PC-3 (cell line): ENCODE measurements at regions not wholly inside any gene's neighbourhood (a gene's known extent, or its start where the extent isn't known, plus 50 kb on each side); places are given as distances from the start of the nearest gene placed in this dataset.

ENCODE experiments used
- ATAC-seq: fragments of 200-7000 bp; cut with Tn5 transposase; 2 replicates; pipeline ENCODE4 v1.9.1; 2020; ENCODE audit warnings: mild to moderate bottlenecking, moderate library complexity
- BruUV-seq: library from RNA; stranded (reverse); fragments of 400-500 nt; replicated peaks from 2 replicates; lab custom pipeline; 2021; lab: Mats Ljungman, UMichigan
- CTCF ChIA-PET: fragments of 300-600 bp; sonication (Branson Sonifier 250); formaldehyde crosslinking; loops from one replicate; lab custom pipeline; 2022; ENCODE audit warnings: antibody characterized with exemption; lab: Charles Lee
- POLR2A ChIA-PET: fragments of 300-600 bp; sonication (Branson Sonifier 250); formaldehyde crosslinking; loops from one replicate; lab custom pipeline; 2022; ENCODE audit warnings: antibody characterized with exemption; ENCODE audit not compliant: unreplicated experiment; lab: Charles Lee
- DNase-seq: peaks from one replicate; pipeline ENCODE4 v3.0.0-alpha.2; 2015
- H2AFZ ChIP-seq: fragments of 300-600 bp; sonication (generic); 2 replicates; pipeline ENCODE4 v1.6.0; 2016; ENCODE audit warnings: antibody characterized with exemption, low read length
- H3F3A ChIP-seq: fragments of 300-600 bp; sonication (generic); one replicate; pipeline ENCODE4 v1.6.0; 2017; ENCODE audit warnings: antibody characterized with exemption, low read length, control low read depth, mild to moderate bottlenecking; ENCODE audit not compliant: unreplicated experiment
- H3K27ac ChIP-seq: fragments of 300-600 bp; sonication (generic); 2 replicates; pipeline ENCODE4 v1.5.1; 2016; ENCODE audit warnings: mild to moderate bottlenecking, low read length
- H3K27me3 ChIP-seq: fragments of 300-600 bp; sonication (generic); 2 replicates; pipeline ENCODE4 v1.6.1; 2016; ENCODE audit warnings: low read length, mixed read lengths
- H3K36me3 ChIP-seq: fragments of 300-600 bp; sonication (generic); 2 replicates; pipeline ENCODE4 v1.6.1; 2016; ENCODE audit warnings: low read depth, mixed run types, low read length, mixed read lengths
- H3K4me1 ChIP-seq: fragments of 300-600 bp; sonication (generic); 2 replicates; pipeline ENCODE4 v1.5.1; 2016; ENCODE audit warnings: low read length; ENCODE audit not compliant: insufficient read depth
- H3K4me2 ChIP-seq: fragments of 300-600 bp; sonication (generic); 2 replicates; pipeline ENCODE4 v1.6.0; 2016; ENCODE audit warnings: low read length
- H3K4me3 ChIP-seq: fragments of 300-600 bp; sonication (generic); 2 replicates; pipeline ENCODE4 v1.5.1; 2016; ENCODE audit warnings: mild to moderate bottlenecking, low read length, mixed read lengths
- H3K79me2 ChIP-seq: fragments of 300-600 bp; sonication (generic); 2 replicates; pipeline ENCODE4 v1.6.1; 2017; ENCODE audit warnings: low read length, mixed read lengths
- H3K9ac ChIP-seq: fragments of 300-600 bp; sonication (generic); 2 replicates; pipeline ENCODE4 v1.6.0; 2016; ENCODE audit warnings: mild to moderate bottlenecking, low read length
- H3K9me2 ChIP-seq: fragments of 300-600 bp; sonication (generic); replicated peaks from 2 replicates; pipeline ENCODE4 v1.6.1; 2016; ENCODE audit warnings: mixed run types, low read length, mixed read lengths
- H3K9me3 ChIP-seq: fragments of 300-600 bp; sonication (generic); 2 replicates; pipeline ENCODE4 v1.6.1; 2016; ENCODE audit warnings: low read length, mixed read lengths
- H4K20me1 ChIP-seq: fragments of 300-600 bp; sonication (generic); 2 replicates; pipeline ENCODE4 v1.6.1; 2016; ENCODE audit warnings: low read length, mixed read lengths
- EZH2 ChIP-seq: fragments of 300-600 bp; sonication (generic); IDR thresholded peaks from one replicate; pipeline ENCODE4 v1.6.1; 2017; ENCODE audit warnings: antibody characterized with exemption, mild to moderate bottlenecking, low read length; ENCODE audit not compliant: unreplicated experiment
- EZH2phosphoT487 ChIP-seq: fragments of 300-600 bp; sonication (generic); IDR thresholded peaks from 2 replicates; pipeline ENCODE4 v1.6.1; 2018; ENCODE audit warnings: mild to moderate bottlenecking, antibody characterized with exemption, low read length, borderline replicate concordance
- intact Hi-C: fragments of 100-400 bp; cut with micrococcal nuclease; formaldehyde crosslinking; loops from 2 replicates; pipeline ENCODE4 v1.9.0; 2023
- TF ChIP-seq, protein P1 (sequence below): fragments of 300-600 bp; sonication (generic); conservative IDR thresholded peaks from 2 replicates; pipeline ENCODE4 v1.5.1; 2017; ENCODE audit warnings: antibody characterized with exemption, low read depth, mild to moderate bottlenecking, low read length

- Histone ChIP-seq H4K20me1 (no peaks in the 10 kb centered on the region), H3K9me2 (no peaks in the 10 kb centered on the region), H3K27ac (no peak overlapping the region), H3K27me3 (no peaks in the 10 kb centered on the region), H3K36me3 (no peaks in the 10 kb centered on the region), H3F3A (no peaks in the 10 kb centered on the region), H3K4me1 (no peaks in the 10 kb centered on the region), H3K79me2 (no peaks in the 10 kb centered on the region), H3K4me2 (no peak overlapping the region), H3K9me3 (no peaks in the 10 kb centered on the region), H3K4me3 (no peak overlapping the region), H3K9ac (no peak overlapping the region), H2AFZ (no peak overlapping the region)
- POLR2A ChIA-PET = no interaction called here
- intact Hi-C loops = no loop called here
- CTCF ChIA-PET = no interaction called here
- no TSS peak for BruUV-seq
- TF ChIP-seq EZH2phosphoT487 = no peak
- TF ChIP-seq, protein P1, sequence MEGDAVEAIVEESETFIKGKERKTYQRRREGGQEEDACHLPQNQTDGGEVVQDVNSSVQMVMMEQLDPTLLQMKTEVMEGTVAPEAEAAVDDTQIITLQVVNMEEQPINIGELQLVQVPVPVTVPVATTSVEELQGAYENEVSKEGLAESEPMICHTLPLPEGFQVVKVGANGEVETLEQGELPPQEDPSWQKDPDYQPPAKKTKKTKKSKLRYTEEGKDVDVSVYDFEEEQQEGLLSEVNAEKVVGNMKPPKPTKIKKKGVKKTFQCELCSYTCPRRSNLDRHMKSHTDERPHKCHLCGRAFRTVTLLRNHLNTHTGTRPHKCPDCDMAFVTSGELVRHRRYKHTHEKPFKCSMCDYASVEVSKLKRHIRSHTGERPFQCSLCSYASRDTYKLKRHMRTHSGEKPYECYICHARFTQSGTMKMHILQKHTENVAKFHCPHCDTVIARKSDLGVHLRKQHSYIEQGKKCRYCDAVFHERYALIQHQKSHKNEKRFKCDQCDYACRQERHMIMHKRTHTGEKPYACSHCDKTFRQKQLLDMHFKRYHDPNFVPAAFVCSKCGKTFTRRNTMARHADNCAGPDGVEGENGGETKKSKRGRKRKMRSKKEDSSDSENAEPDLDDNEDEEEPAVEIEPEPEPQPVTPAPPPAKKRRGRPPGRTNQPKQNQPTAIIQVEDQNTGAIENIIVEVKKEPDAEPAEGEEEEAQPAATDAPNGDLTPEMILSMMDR = no peak
- no peak for TF ChIP-seq EZH2
- DNase-seq (no peak), ATAC-seq (no peak)
Measured at GRCh38 chr5:63837437-63837836, 124.8 kb downstream of the HTR1A start.

DNA sequence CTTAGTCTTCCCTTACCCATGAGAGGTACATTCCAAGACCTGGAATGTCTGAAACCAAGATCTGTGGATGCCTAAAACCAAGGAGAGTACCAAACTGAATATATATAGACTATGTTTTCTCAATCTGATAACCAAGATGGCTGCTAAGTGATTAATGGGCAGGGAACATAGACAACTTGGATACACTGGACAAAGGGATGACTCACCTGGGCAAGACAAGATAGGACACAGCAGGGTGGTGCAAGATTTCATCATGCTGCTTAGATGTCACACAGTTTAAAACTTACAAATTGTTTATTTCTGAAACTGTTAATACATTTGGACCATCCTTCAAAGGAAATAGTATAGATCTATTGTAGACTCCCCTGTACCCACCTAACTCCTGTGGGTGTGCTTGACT is 130.9 kb downstream of the HTR1A start:
- H3K9ac ChIP-seq = no peak overlapping the region
- ChIA-PET POLR2A (no interaction called here), CTCF (no interaction called here)
- no peaks in the 10 kb centered on the region for H3K9me2 ChIP-seq
- H3K36me3 ChIP-seq = no peaks in the 10 kb centered on the region
- no peaks in the 10 kb centered on the region for H3K9me3 ChIP-seq
- no peak overlapping the region for H3K4me2 ChIP-seq
- BruUV-seq = no TSS peak
- ATAC-seq (no peak), DNase-seq (no peak)
- H3K27ac ChIP-seq = no peak overlapping the region
- TF ChIP-seq EZH2 = no peak
- TF ChIP-seq, protein P1 = no peak
- TF ChIP-seq EZH2phosphoT487 = no peak
- H3K27me3 ChIP-seq = no peaks in the 10 kb centered on the region
- H3F3A ChIP-seq = no peaks in the 10 kb centered on the region
- no peaks in the 10 kb centered on the region for H4K20me1 ChIP-seq
- intact Hi-C loops = no loop called here
- no peak overlapping the region for H3K4me3 ChIP-seq
- no peaks in the 10 kb centered on the region for H3K79me2 ChIP-seq
- no peak overlapping the region for H2AFZ ChIP-seq
- H3K4me1 ChIP-seq = no peaks in the 10 kb centered on the region

DNA sequence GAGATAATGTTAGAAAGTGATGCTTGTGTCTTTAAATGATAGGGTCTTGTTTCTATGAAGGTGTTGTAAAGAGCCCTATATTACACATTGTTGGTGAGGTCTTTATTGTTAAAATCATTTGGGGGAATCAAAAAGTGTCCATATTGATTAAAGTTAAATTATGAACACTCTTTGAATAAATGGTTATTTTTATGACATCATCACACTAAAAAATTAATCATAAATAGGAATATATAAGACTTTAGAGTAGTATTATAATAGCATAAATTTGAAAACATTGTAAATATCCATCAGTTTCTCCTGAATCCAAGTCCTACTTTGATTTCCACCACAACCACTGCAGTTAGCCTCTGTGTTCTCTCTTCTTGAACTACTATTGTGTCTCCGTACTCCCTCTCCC is 136.3 kb downstream of the HTR1A start:
- Histone ChIP-seq H3F3A (no peaks in the 10 kb centered on the region), H3K79me2 (no peaks in the 10 kb centered on the region), H3K4me3 (no peak overlapping the region), H4K20me1 (no peaks in the 10 kb centered on the region), H3K4me2 (no peak overlapping the region), H3K9me2 (no peaks in the 10 kb centered on the region), H3K36me3 (no peaks in the 10 kb centered on the region), H2AFZ (no peak overlapping the region), H3K9me3 (no peaks in the 10 kb centered on the region), H3K27ac (no peak overlapping the region), H3K27me3 (no peaks in the 10 kb centered on the region), H3K4me1 (no peaks in the 10 kb centered on the region), H3K9ac (no peak overlapping the region)
- ChIA-PET CTCF (no interaction called here), POLR2A (no interaction called here)
- ATAC-seq (no peak), DNase-seq (no peak)
- intact Hi-C loops = no loop called here
- TF ChIP-seq, protein P1 = no peak
- TF ChIP-seq EZH2phosphoT487 (no peak), EZH2 (no peak)
- no TSS peak for BruUV-seq
